ENCODE measurements at regions not wholly inside any gene's neighbourhood (a gene's known extent, or its start where the extent isn't known, plus 50 kb on each side); places are given as distances from the start of the nearest gene placed in this dataset.

GRCh38 chr13:84927442-84928169 is 871.6 kb downstream of the SLITRK6 start:
- Histone ChIP-seq H3K36me3 (no peaks in the 10 kb centered on the region), H3K27ac (no peak overlapping the region), H3K4me1 (no peaks in the 10 kb centered on the region), H3K27me3 (replicated peaks in 1 of 7) (no peaks in the 10 kb centered on the region), H3K4me3 (no peak overlapping the region), H3K9me3 (peaks cover 0 to 3% (median 0%) of the 10 kb centered on the region in 8 donors)
- intact Hi-C loops (cut with DNase I; ENCODE audit: low total_unique reads), result no loop called here
- DNase-seq, result no peak
- 77 to 95% (median 89%) methylated on average over 11 to 17 of the region's 17 CpGs for WGBS, 5 donors
- TF ChIP-seq POLR2AphosphoS5 (IDR thresholded peaks at IDR 0.05) (no peak), CTCF (IDR thresholded peaks at IDR 0.05 in 8 of 11, conservative IDR thresholded peaks at IDR 0.05 in 3 of 11) (no peak), POLR2A (IDR thresholded peaks at IDR 0.05) (no peak)

GRCh38 chr13:84925443-84925842 is 873.8 kb downstream of the SLITRK6 start:
- H3K4me1 ChIP-seq, result no peaks in the 10 kb centered on the region
- H3K27me3 ChIP-seq (replicated peaks in 1 of 7), result no peaks in the 10 kb centered on the region
- H3K4me3 ChIP-seq, result no peak overlapping the region
- no peaks in the 10 kb centered on the region for H3K36me3 ChIP-seq
- no peak for DNase-seq
- H3K27ac ChIP-seq, result no peak overlapping the region
- no peak for TF ChIP-seq POLR2A (IDR thresholded peaks at IDR 0.05)
- no peak for TF ChIP-seq CTCF (IDR thresholded peaks at IDR 0.05 in 8 of 11, conservative IDR thresholded peaks at IDR 0.05 in 3 of 11)
- no peak for TF ChIP-seq POLR2AphosphoS5 (IDR thresholded peaks at IDR 0.05)
- intact Hi-C loops (cut with DNase I; ENCODE audit: low total_unique reads), result no loop called here
- WGBS, 5 donors, result 82 to 90% (median 84%) methylated on average over 4 of the region's 4 CpGs
- H3K9me3 ChIP-seq, result peaks cover 0 to 3% (median 0%) of the 10 kb centered on the region in 8 donors

- no peak overlapping the region for H3K4me3 ChIP-seq
- no peak overlapping the region for H3K27ac ChIP-seq
- H3K4me1 ChIP-seq, result no peaks in the 10 kb centered on the region
- no peaks in the 10 kb centered on the region for H3K9me3 ChIP-seq
- 24 to 38% (median 29%) methylated on average over 1 of the region's 1 CpG for WGBS, 5 donors
- no peak for DNase-seq
- TF ChIP-seq POLR2AphosphoS5 (IDR thresholded peaks at IDR 0.05) (no peak), POLR2A (IDR thresholded peaks at IDR 0.05) (no peak), CTCF (IDR thresholded peaks at IDR 0.05 in 8 of 11, conservative IDR thresholded peaks at IDR 0.05 in 3 of 11) (no peak)
- H3K27me3 ChIP-seq (replicated peaks in 1 of 7), result no peaks in the 10 kb centered on the region
- intact Hi-C loops (cut with DNase I; ENCODE audit: low total_unique reads), result no loop called here
- no peaks in the 10 kb centered on the region for H3K36me3 ChIP-seq
These were observed 875.4 kb downstream of the SLITRK6 start for GRCh38 chr13:84923831-84924230.

- H3K4me3 ChIP-seq, result no peak overlapping the region
- TF ChIP-seq CTCF (IDR thresholded peaks at IDR 0.05 in 8 of 11, conservative IDR thresholded peaks at IDR 0.05 in 3 of 11) (peak in 3 of 11 experiments; percentile 10 to 34 (median 27)), POLR2A (IDR thresholded peaks at IDR 0.05) (no peak)
- no peaks in the 10 kb centered on the region for H3K27me3 ChIP-seq (replicated peaks in 1 of 7)
- intact Hi-C loops (cut with DNase I; ENCODE audit: low total_unique reads), result no loop called here
- DNase-seq, result no peak
- no peaks in the 10 kb centered on the region for H3K36me3 ChIP-seq
- no peaks in the 10 kb centered on the region for H3K4me1 ChIP-seq
- WGBS, 5 donors, result 37 to 46% (median 40%) methylated on average over 4 of the region's 4 CpGs
- H3K9me3 ChIP-seq, result no peaks in the 10 kb centered on the region
- no peak overlapping the region for H3K27ac ChIP-seq
These were observed 881.9 kb downstream of the SLITRK6 start for GRCh38 chr13:84917252-84917878.
